K562 (cell line): ENCODE measurements at regions not wholly inside any gene's neighbourhood (a gene's known extent, or its start where the extent isn't known, plus 50 kb on each side); places are given as distances from the start of the nearest gene placed in this dataset.

Source experiments
- ATAC-seq: fragments of 200-7000 bp; cut with Tn5 transposase; 3 replicates; pipeline ENCODE4 v1.9.1; 2020; ENCODE audit warnings: moderate library complexity
- BruUV-seq: library from RNA; stranded (reverse); fragments of 400-500 nt; replicated peaks from 2 replicates; lab custom pipeline; 2021; lab: Mats Ljungman, UMichigan
- CTCF ChIA-PET: fragments of 300-600 bp; formaldehyde crosslinking; extraction: SDS; loops from one replicate; lab custom pipeline; 2021; ENCODE audit warnings: low intra/inter-chr PET ratio; lab: Yijun Ruan, JAX
- POLR2A ChIA-PET: fragments of 300-600, 350-650 bp; sonication (Branson Sonifier 250); formaldehyde crosslinking; extraction: SDS; loops from one replicate; lab custom pipeline; 2021; ENCODE audit warnings: antibody characterized with exemption, inconsistent platforms; lab: Yijun Ruan, JAX
- DNase-seq, 4 experiments: peaks; one replicate each; pipeline versions ENCODE4 v3.0.0 to v3.0.0-alpha.2; 2011 to 2018; ENCODE audit warnings: low spot score in 3 of 4, mixed read lengths in 3 of 4; ENCODE audit errors: extremely low read depth in 1 of 4
- FAIRE-seq: peaks from 2 replicates; lab custom pipeline; 2011; peaks lifted over from hg19 to GRCh38; lab: Jason Lieb, UNC
- H2AFZ ChIP-seq: 2 replicates; pipeline ENCODE4 v1.6.0; 2011; ENCODE audit warnings: low read depth, low read length, control low read depth, inconsistent platforms
- H3K27ac ChIP-seq: fragments of 200-600 bp; 3 replicates; pipeline ENCODE4 v1.8.0; 2011; ENCODE audit warnings: low read depth, mild to moderate bottlenecking, control low read depth, inconsistent platforms, low read length, moderate library complexity, mixed read lengths; ENCODE audit errors: extremely low read depth
- H3K27me3 ChIP-seq, 2 experiments: fragments of 300-600 bp in 1 of 2; 2 replicates in 1 of 2; 3 replicates in 1 of 2; pipeline versions ENCODE4 v1.6.0 to v1.8.0; 2011; ENCODE audit warnings: inconsistent platforms in 2 of 2, low read length in 2 of 2, mild to moderate bottlenecking in 1 of 2, mixed read lengths in 1 of 2, moderate library complexity in 1 of 2; ENCODE audit not compliant: control insufficient read depth in 2 of 2, insufficient read depth in 2 of 2
- H3K36me3 ChIP-seq: fragments of 300-600 bp; 3 replicates; pipeline ENCODE4 v1.8.0; 2011; ENCODE audit warnings: mild to moderate bottlenecking, low read length, inconsistent platforms; ENCODE audit not compliant: control insufficient read depth, insufficient read depth
- H3K4me1 ChIP-seq, 2 experiments: fragments of 200-600 bp in 1 of 2; replicated peaks in 1 of 2; 2 replicates in 1 of 2; 3 replicates in 1 of 2; pipeline versions ENCODE4 v1.5.1 to v1.8.0; 2011; ENCODE audit warnings: inconsistent platforms in 2 of 2, low read length in 2 of 2, mild to moderate bottlenecking in 1 of 2, mixed read lengths in 1 of 2, moderate library complexity in 1 of 2; ENCODE audit not compliant: control insufficient read depth in 2 of 2, insufficient read depth in 2 of 2
- H3K4me2 ChIP-seq: 2 replicates; pipeline ENCODE4 v1.6.1; 2011; ENCODE audit warnings: low read length, control low read depth, inconsistent platforms, mixed read lengths; ENCODE audit not compliant: insufficient read depth
- H3K4me3 ChIP-seq: fragments of 200-600 bp; sonication (generic), shearing (Covaris generic); 2 replicates; pipeline ENCODE4 v1.5.1; 2016; ENCODE audit warnings: control low read depth, inconsistent platforms
- H3K79me2 ChIP-seq: fragments of 200-600 bp; 3 replicates; pipeline ENCODE4 v1.8.0; 2011; ENCODE audit warnings: low read length, inconsistent platforms; ENCODE audit not compliant: control insufficient read depth, insufficient read depth
- H3K9ac ChIP-seq, 2 experiments: 2 replicates each; pipeline versions ENCODE4 v1.6.0 to v1.6.1; 2011; ENCODE audit warnings: low read depth in 2 of 2, low read length in 2 of 2, control low read depth in 1 of 2, inconsistent platforms in 1 of 2, mild to moderate bottlenecking in 1 of 2, mixed read lengths in 1 of 2; ENCODE audit not compliant: insufficient read depth in 1 of 2
- H3K9me1 ChIP-seq: one replicate; pipeline ENCODE4 v1.6.0; 2011; ENCODE audit warnings: inconsistent platforms, mild to moderate bottlenecking, low read length, moderate library complexity; ENCODE audit not compliant: control insufficient read depth, insufficient read depth
- H3K9me3 ChIP-seq: replicated peaks from 2 replicates; pipeline ENCODE4 v1.5.1; 2011; ENCODE audit warnings: low read depth, low read length, inconsistent platforms; ENCODE audit not compliant: control insufficient read depth, insufficient read depth
- H4K20me1 ChIP-seq: replicated peaks from 2 replicates; pipeline ENCODE4 v1.6.1; 2011; ENCODE audit warnings: low read length, inconsistent platforms, mixed read lengths; ENCODE audit not compliant: control insufficient read depth, insufficient read depth
- CEBPB ChIP-seq: fragments of 450-650 bp; IDR thresholded peaks from 2 replicates; pipeline ENCODE4 v1.6.1; 2016; ENCODE audit warnings: missing genetic modification characterization, missing compliant biosample characterization
- FOXM1 ChIP-seq, 2 experiments: fragments of 450-650 bp in 1 of 2; sonication (generic) in 1 of 2; formaldehyde crosslinking in 1 of 2; IDR thresholded peaks; 2 replicates each; pipeline versions ENCODE4 v1.6.1 to v1.9.0; 2017 to 2022; ENCODE audit warnings: low read depth in 2 of 2, mild to moderate bottlenecking in 2 of 2, missing genetic modification reagents in 1 of 2, moderate library complexity in 1 of 2
- HSF4 ChIP-seq: fragments of 250-450 bp; sonication (Bioruptor Pico); IDR thresholded peaks from 2 replicates; pipeline ENCODE4 v2.1.2; 2022; ENCODE audit warnings: mild to moderate bottlenecking, moderate library complexity, borderline replicate concordance
- ILF3 ChIP-seq: fragments of 450-650 bp; IDR thresholded peaks from 2 replicates; pipeline ENCODE4 v1.6.1; 2018; ENCODE audit warnings: antibody characterized with exemption, mild to moderate bottlenecking, moderate library complexity, borderline replicate concordance
- JUN ChIP-seq, 2 experiments: sonication (generic) in 1 of 2; formaldehyde crosslinking in 1 of 2; IDR thresholded peaks; 2 replicates each; pipeline versions ENCODE4 v1.6.1 to v1.8.0; 2012 to 2022; ENCODE audit warnings: borderline replicate concordance in 2 of 2, mild to moderate bottlenecking in 2 of 2, improper control_type of control experiment in 1 of 2, low read depth in 1 of 2, low read length in 1 of 2, missing genetic modification reagents in 1 of 2
- KHSRP ChIP-seq: fragments of 450-650 bp; IDR thresholded peaks from 2 replicates; pipeline ENCODE4 v1.6.1; 2017
- RBM14 ChIP-seq: fragments of 200-400 bp; formaldehyde crosslinking; IDR thresholded peaks from 2 replicates; pipeline ENCODE4 v1.6.1; 2018; ENCODE audit warnings: low read depth, mild to moderate bottlenecking, low read length, moderate library complexity, borderline replicate concordance; ENCODE audit not compliant: insufficient read depth
- SMC3 ChIP-seq: conservative IDR thresholded peaks from 2 replicates; pipeline ENCODE4 v1.6.1; 2011; ENCODE audit warnings: low read depth, low read length, improper control_type of control experiment; ENCODE audit not compliant: insufficient read depth
- XRCC4 ChIP-seq: IDR thresholded peaks from one replicate; pipeline ENCODE4 v1.6.1; 2011; ENCODE audit not compliant: insufficient read depth, insufficient read length; ENCODE audit errors: extremely low read depth
- ZKSCAN3 ChIP-seq: fragments of 250-450 bp; sonication (Bioruptor Pico); IDR thresholded peaks from 2 replicates; pipeline ENCODE4 v1.4.0; 2020
- ZNF445 ChIP-seq: fragments of 250-450 bp; sonication (Bioruptor Pico); IDR thresholded peaks from 2 replicates; pipeline ENCODE4 v1.4.0; 2020; ENCODE audit warnings: low read depth, mild to moderate bottlenecking, moderate library complexity
- ZNF584 ChIP-seq: fragments of 200-800 bp; sonication (Bioruptor generic); IDR thresholded peaks from 2 replicates; pipeline ENCODE4 v1.6.1; 2016; ENCODE audit warnings: low read depth, mild to moderate bottlenecking, missing genetic modification characterization, missing compliant biosample characterization
- WGBS: fragments of 100-300 bp; shearing (Covaris generic); methylation state at CpG from one replicate; pipeline ENCODE4 v1.1.6; 2016; ENCODE audit warnings: low coverage, mixed read lengths; ENCODE audit not compliant: insufficient coverage; ENCODE audit errors: missing lambda C conversion rate; 5-methylcytosine and 5-hydroxymethylcytosine counted together
- in situ Hi-C: fragments of 300-500 bp; cut with MboI; formaldehyde crosslinking; loops from 4 replicates; pipeline ENCODE4 v1.15.0; 2018; ENCODE audit warnings: inconsistent platforms, mixed read lengths
- intact Hi-C: fragments of 100-400 bp; cut with micrococcal nuclease; formaldehyde crosslinking; loops from 2 replicates; pipeline ENCODE4 v1.14.2; 2022
- TF ChIP-seq, protein P1 (sequence below): fragments of 450-650 bp; formaldehyde crosslinking; IDR thresholded peaks from 2 replicates; pipeline ENCODE4 v1.4.0; 2020; ENCODE audit warnings: mild to moderate bottlenecking
- TF ChIP-seq, protein P2 (sequence below), 2 experiments: fragments of 450-650 bp; IDR thresholded peaks; 2 replicates each; pipeline ENCODE4 v1.6.1; 2016
- TF ChIP-seq, protein P3 (sequence below): fragments of 450-650 bp; IDR thresholded peaks from 2 replicates; pipeline ENCODE4 v1.6.1; 2017; ENCODE audit warnings: mild to moderate bottlenecking, moderate library complexity
- TF ChIP-seq, protein P4 (sequence below): fragments of 250-450 bp; sonication (Bioruptor Pico); IDR thresholded peaks from 2 replicates; pipeline ENCODE4 v1.8.0; 2022; ENCODE audit warnings: moderate library complexity, mild to moderate bottlenecking, inconsistent platforms

DNA sequence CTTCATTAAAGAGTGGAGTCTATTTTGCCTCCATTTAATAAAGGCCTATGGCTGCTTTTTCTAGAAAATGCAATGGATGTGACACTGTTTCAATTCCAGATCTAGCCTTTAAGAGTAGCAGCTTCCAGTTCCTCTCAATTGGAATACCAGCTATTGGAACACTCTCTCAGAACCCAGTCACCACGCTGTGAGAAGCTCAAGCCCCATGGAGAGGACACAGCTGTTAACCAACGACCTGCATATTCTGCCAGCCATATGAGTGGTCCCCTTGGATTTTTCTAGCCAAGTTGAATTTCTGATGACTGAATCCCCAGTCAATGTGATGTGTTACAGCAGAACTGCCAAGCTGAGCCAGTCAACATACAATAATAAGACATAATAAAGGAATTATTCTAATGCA is 131.8 kb downstream of the TMTC3 start:
- no peaks in the 10 kb centered on the region for H3K36me3 ChIP-seq
- no peaks in the 10 kb centered on the region for H4K20me1 ChIP-seq
- H3K27ac ChIP-seq, result no peak overlapping the region
- DNase-seq, result no peak
- no peaks in the 10 kb centered on the region; the same call in 1 of the 2 replicates for H3K9me3 ChIP-seq
- no peak overlapping the region for H2AFZ ChIP-seq
- H3K4me3 ChIP-seq, result no peak overlapping the region
- H3K79me2 ChIP-seq, result no peaks in the 10 kb centered on the region
- no peak for ATAC-seq
- no peaks in the 10 kb centered on the region for H3K4me1 ChIP-seq
- in situ Hi-C loops, result no loop called here
- no TSS peak for BruUV-seq
- H3K9me1 ChIP-seq, result no peaks in the 10 kb centered on the region
- no peak for TF ChIP-seq RBM14
- TF ChIP-seq, protein P1, sequence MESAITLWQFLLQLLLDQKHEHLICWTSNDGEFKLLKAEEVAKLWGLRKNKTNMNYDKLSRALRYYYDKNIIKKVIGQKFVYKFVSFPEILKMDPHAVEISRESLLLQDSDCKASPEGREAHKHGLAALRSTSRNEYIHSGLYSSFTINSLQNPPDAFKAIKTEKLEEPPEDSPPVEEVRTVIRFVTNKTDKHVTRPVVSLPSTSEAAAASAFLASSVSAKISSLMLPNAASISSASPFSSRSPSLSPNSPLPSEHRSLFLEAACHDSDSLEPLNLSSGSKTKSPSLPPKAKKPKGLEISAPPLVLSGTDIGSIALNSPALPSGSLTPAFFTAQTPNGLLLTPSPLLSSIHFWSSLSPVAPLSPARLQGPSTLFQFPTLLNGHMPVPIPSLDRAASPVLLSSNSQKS (CRISPR knock-in tag), result no peak
- no peak for TF ChIP-seq HSF4 (CRISPR knock-in tag)
- no peak for TF ChIP-seq ZNF584 (CRISPR knock-in tag)
- TF ChIP-seq ZNF445, result no peak
- TF ChIP-seq CEBPB, result no peak
- no peak for TF ChIP-seq XRCC4
- no peak for TF ChIP-seq FOXM1 (IDR thresholded peaks at IDR 0.05; ENCODE audit: low read depth)
- no peak for TF ChIP-seq FOXM1 (CRISPR knock-in tag; IDR thresholded peaks at IDR 0.05; ENCODE audit: low read depth)
- no peak for TF ChIP-seq SMC3
- TF ChIP-seq ZKSCAN3 (CRISPR knock-in tag), result no peak
- TF ChIP-seq ILF3, result no peak
- no peak for TF ChIP-seq JUN (IDR thresholded peaks at IDR 0.05; ENCODE audit: borderline replicate concordance, low read depth, low read length)
- no peak for TF ChIP-seq JUN (CRISPR knock-in tag; IDR thresholded peaks at IDR 0.05; ENCODE audit: borderline replicate concordance)
- TF ChIP-seq KHSRP, result no peak
- TF ChIP-seq, protein P2, sequence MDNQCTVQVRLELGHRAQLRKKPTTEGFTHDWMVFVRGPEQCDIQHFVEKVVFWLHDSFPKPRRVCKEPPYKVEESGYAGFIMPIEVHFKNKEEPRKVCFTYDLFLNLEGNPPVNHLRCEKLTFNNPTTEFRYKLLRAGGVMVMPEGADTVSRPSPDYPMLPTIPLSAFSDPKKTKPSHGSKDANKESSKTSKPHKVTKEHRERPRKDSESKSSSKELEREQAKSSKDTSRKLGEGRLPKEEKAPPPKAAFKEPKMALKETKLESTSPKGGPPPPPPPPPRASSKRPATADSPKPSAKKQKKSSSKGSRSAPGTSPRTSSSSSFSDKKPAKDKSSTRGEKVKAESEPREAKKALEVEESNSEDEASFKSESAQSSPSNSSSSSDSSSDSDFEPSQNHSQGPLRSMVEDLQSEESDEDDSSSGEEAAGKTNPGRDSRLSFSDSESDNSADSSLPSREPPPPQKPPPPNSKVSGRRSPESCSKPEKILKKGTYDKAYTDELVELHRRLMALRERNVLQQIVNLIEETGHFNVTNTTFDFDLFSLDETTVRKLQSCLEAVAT (IDR thresholded peaks at IDR 0.05), result no peak
- TF ChIP-seq, protein P3, sequence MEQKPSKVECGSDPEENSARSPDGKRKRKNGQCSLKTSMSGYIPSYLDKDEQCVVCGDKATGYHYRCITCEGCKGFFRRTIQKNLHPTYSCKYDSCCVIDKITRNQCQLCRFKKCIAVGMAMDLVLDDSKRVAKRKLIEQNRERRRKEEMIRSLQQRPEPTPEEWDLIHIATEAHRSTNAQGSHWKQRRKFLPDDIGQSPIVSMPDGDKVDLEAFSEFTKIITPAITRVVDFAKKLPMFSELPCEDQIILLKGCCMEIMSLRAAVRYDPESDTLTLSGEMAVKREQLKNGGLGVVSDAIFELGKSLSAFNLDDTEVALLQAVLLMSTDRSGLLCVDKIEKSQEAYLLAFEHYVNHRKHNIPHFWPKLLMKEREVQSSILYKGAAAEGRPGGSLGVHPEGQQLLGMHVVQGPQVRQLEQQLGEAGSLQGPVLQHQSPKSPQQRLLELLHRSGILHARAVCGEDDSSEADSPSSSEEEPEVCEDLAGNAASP, result no peak
- TF ChIP-seq, protein P4, sequence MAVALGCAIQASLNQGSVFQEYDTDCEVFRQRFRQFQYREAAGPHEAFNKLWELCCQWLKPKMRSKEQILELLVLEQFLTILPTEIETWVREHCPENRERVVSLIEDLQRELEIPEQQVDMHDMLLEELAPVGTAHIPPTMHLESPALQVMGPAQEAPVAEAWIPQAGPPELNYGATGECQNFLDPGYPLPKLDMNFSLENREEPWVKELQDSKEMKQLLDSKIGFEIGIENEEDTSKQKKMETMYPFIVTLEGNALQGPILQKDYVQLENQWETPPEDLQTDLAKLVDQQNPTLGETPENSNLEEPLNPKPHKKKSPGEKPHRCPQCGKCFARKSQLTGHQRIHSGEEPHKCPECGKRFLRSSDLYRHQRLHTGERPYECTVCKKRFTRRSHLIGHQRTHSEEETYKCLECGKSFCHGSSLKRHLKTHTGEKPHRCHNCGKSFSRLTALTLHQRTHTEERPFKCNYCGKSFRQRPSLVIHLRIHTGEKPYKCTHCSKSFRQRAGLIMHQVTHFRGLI (CRISPR knock-in tag), result no peak
- FAIRE-seq, result no peak
- ChIA-PET CTCF (no interaction called here), POLR2A (no interaction called here)
- H3K27me3 ChIP-seq, result no peaks in the 10 kb centered on the region
- H3K9ac ChIP-seq, result no peak overlapping the region
- H3K4me2 ChIP-seq, result no peak overlapping the region
- intact Hi-C loops, result no loop called here
- 0% methylated on average over 2 of the region's 2 CpGs for WGBS
